ENCODE measurements at regions not wholly inside any gene's neighbourhood (a gene's known extent, or its start where the extent isn't known, plus 50 kb on each side); places are given as distances from the start of the nearest gene placed in this dataset.
A peak's percentile ranks its signal among the peaks of the same experiment; 100 is the strongest.

- H3K4me3 ChIP-seq (ENCODE audit: low read length, poor library complexity, severe bottlenecking), result peak overlapping the region; percentile 52
- H3K4me1 ChIP-seq (ENCODE audit: insufficient read depth, low read length, poor library complexity, severe bottlenecking), result peaks cover 4% of the 10 kb centered on the region
- peak overlapping the region; percentile 74 for H2AFZ ChIP-seq (ENCODE audit: low read length)
Measured at GRCh38 chr9:79858508-79858907, 286.7 kb downstream of the TLE4 start.

GRCh38 chr9:79857188-79857587 is 285.4 kb downstream of the TLE4 start:
- TF ChIP-seq, protein P1, sequence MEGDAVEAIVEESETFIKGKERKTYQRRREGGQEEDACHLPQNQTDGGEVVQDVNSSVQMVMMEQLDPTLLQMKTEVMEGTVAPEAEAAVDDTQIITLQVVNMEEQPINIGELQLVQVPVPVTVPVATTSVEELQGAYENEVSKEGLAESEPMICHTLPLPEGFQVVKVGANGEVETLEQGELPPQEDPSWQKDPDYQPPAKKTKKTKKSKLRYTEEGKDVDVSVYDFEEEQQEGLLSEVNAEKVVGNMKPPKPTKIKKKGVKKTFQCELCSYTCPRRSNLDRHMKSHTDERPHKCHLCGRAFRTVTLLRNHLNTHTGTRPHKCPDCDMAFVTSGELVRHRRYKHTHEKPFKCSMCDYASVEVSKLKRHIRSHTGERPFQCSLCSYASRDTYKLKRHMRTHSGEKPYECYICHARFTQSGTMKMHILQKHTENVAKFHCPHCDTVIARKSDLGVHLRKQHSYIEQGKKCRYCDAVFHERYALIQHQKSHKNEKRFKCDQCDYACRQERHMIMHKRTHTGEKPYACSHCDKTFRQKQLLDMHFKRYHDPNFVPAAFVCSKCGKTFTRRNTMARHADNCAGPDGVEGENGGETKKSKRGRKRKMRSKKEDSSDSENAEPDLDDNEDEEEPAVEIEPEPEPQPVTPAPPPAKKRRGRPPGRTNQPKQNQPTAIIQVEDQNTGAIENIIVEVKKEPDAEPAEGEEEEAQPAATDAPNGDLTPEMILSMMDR (conservative IDR thresholded peaks at IDR 0.05; ENCODE audit: low read length), result no peak
- no peak for TF ChIP-seq EZH2phosphoT487 (IDR thresholded peaks at IDR 0.05; ENCODE audit: borderline replicate concordance)
- Histone ChIP-seq H3K4me2 (ENCODE audit: low read depth, low read length, poor library complexity, severe bottlenecking) (no peak overlapping the region), H3K27me3 (ENCODE audit: insufficient read depth, low read length, poor library complexity, severe bottlenecking) (no peaks in the 10 kb centered on the region), H3K4me1 (ENCODE audit: insufficient read depth, low read length, poor library complexity, severe bottlenecking) (peaks cover 4% of the 10 kb centered on the region), H3K9me3 (ENCODE audit: insufficient read depth, low read depth, low read length) (0 out of 2 replicates have a peak, but pooled peaks cover 3% of the 10 kb centered on the region), H3K9me2 (replicated peaks; ENCODE audit: low read depth, low read length) (no peaks in the 10 kb centered on the region), H3K9ac (ENCODE audit: low read depth, low read length, poor library complexity, severe bottlenecking) (no peak overlapping the region), H3F3A (ENCODE audit: low read depth) (no peaks in the 10 kb centered on the region), H3K79me2 (ENCODE audit: insufficient read depth, low read length) (no peaks in the 10 kb centered on the region), H3K36me3 (ENCODE audit: insufficient read depth, low read length) (no peaks in the 10 kb centered on the region), H4K20me1 (ENCODE audit: insufficient read depth, low read length, poor library complexity, severe bottlenecking) (no peaks in the 10 kb centered on the region), H3K4me3 (ENCODE audit: low read length, poor library complexity, severe bottlenecking) (no peak overlapping the region), H2AFZ (ENCODE audit: low read length) (no peak overlapping the region)

More at GRCh38 chr9:79858508-79858907, 286.7 kb downstream of the TLE4 start:
- H3K9me3 ChIP-seq (ENCODE audit: insufficient read depth, low read depth, low read length), result 0 out of 2 replicates have a peak, but pooled peaks cover 9% of the 10 kb centered on the region
- H3K9me2 ChIP-seq (replicated peaks; ENCODE audit: low read depth, low read length), result no peaks in the 10 kb centered on the region
- no peaks in the 10 kb centered on the region for H3K79me2 ChIP-seq (ENCODE audit: insufficient read depth, low read length)
- H3K27me3 ChIP-seq (ENCODE audit: insufficient read depth, low read length, poor library complexity, severe bottlenecking), result no peaks in the 10 kb centered on the region
- H4K20me1 ChIP-seq (ENCODE audit: insufficient read depth, low read length, poor library complexity, severe bottlenecking), result no peaks in the 10 kb centered on the region
- TF ChIP-seq EZH2phosphoT487 (IDR thresholded peaks at IDR 0.05; ENCODE audit: borderline replicate concordance), result no peak
- TF ChIP-seq, protein P1 (conservative IDR thresholded peaks at IDR 0.05; ENCODE audit: low read length), result no peak
- no peaks in the 10 kb centered on the region for H3K36me3 ChIP-seq (ENCODE audit: insufficient read depth, low read length)
- no peaks in the 10 kb centered on the region for H3F3A ChIP-seq (ENCODE audit: low read depth)
- H3K4me2 ChIP-seq (ENCODE audit: low read depth, low read length, poor library complexity, severe bottlenecking), result peak overlapping the region; percentile 72
- peak overlapping the region; percentile 61 for H3K9ac ChIP-seq (ENCODE audit: low read depth, low read length, poor library complexity, severe bottlenecking)

DNA sequence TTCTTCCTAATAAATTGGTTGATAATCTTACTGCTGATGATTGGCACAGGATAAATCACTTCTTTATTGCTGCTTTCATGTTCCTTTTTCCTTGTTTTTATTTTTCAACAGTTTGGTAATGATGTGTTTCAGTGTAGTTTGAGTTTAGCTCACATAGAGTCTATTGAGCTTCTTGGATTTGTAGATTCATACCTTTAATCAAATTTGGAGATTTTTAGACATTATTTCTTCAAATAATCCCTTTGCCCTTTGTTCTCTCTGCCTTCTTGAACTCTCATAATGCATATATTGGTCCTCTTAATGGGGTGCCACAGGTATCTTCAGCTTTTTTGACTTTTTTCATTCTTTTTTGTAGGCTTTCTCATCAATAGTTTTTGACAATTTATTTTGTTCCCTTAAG is 275.3 kb downstream of the TLE4 start:
- H4K20me1 ChIP-seq (ENCODE audit: insufficient read depth, low read length, poor library complexity, severe bottlenecking), result no peaks in the 10 kb centered on the region
- H3F3A ChIP-seq (ENCODE audit: low read depth), result no peaks in the 10 kb centered on the region
- no peak for TF ChIP-seq EZH2phosphoT487 (IDR thresholded peaks at IDR 0.05; ENCODE audit: borderline replicate concordance)
- TF ChIP-seq, protein P1 (conservative IDR thresholded peaks at IDR 0.05; ENCODE audit: low read length), result no peak
- no peaks in the 10 kb centered on the region for H3K36me3 ChIP-seq (ENCODE audit: insufficient read depth, low read length)
- no peaks in the 10 kb centered on the region for H3K79me2 ChIP-seq (ENCODE audit: insufficient read depth, low read length)
- peaks cover 6% of the 10 kb centered on the region for H3K4me1 ChIP-seq (ENCODE audit: insufficient read depth, low read length, poor library complexity, severe bottlenecking)
- no peaks in the 10 kb centered on the region for H3K9me2 ChIP-seq (replicated peaks; ENCODE audit: low read depth, low read length)
- H3K9ac ChIP-seq (ENCODE audit: low read depth, low read length, poor library complexity, severe bottlenecking), result no peak overlapping the region
- H3K4me3 ChIP-seq (ENCODE audit: low read length, poor library complexity, severe bottlenecking), result no peak overlapping the region
- peaks cover 24% of the 10 kb centered on the region; the same call in 1 of the 2 replicates for H3K9me3 ChIP-seq (ENCODE audit: insufficient read depth, low read depth, low read length)
- H2AFZ ChIP-seq (ENCODE audit: low read length), result no peak overlapping the region
- no peaks in the 10 kb centered on the region for H3K27me3 ChIP-seq (ENCODE audit: insufficient read depth, low read length, poor library complexity, severe bottlenecking)
- H3K4me2 ChIP-seq (ENCODE audit: low read depth, low read length, poor library complexity, severe bottlenecking), result no peak overlapping the region

Measured in Loucy (cell line).